GM19035 (cell line): ENCODE measurements at regions not wholly inside any gene's neighbourhood (a gene's known extent, or its start where the extent isn't known, plus 50 kb on each side); places are given as distances from the start of the nearest gene placed in this dataset.

Source experiments
- ATAC-seq: cut with Tn5 transposase; IDR thresholded peaks from one replicate; pipeline ENCODE4 v1.9.1; 2021; ENCODE audit not compliant: unreplicated experiment

DNA sequence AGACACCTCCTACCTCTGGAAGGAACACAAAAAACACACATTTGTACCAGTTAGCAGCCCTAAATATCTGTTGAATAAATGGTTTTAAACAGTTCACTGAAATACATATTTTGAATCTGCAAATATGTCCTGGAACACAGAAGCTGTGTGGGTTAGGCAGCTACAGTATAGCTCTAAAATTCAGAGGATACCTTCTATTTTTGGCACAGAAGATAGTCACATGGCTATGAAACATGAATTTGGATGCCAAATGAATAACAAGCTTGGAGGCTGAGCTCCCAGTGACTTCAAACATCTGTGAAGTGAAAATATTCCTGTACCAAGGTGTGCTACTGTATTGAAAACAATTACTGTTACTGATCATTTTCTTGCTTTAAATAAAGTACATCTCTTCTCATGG lies 391.5 kb upstream of the ADGRL2 start:
- no peak for ATAC-seq

DNA sequence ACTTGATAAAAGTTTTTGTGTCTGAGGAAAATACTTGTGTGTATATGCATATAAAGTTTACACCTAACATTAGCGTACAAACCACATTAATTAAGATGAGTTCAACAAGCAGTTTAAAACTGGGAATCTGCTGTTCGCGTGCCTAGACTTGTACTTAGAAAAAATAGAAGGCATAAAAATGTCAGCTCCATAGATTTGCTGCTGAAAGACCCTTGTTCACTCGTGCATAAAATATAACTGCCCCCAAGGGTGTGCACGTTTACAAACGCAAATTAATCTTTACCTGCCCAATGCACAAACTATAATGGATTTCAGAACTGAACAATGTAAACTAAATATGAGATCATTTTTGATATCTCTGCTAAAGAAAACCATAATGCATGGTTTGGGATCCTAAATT lies 392.3 kb upstream of the ADGRL2 start:
- ATAC-seq: no peak

DNA sequence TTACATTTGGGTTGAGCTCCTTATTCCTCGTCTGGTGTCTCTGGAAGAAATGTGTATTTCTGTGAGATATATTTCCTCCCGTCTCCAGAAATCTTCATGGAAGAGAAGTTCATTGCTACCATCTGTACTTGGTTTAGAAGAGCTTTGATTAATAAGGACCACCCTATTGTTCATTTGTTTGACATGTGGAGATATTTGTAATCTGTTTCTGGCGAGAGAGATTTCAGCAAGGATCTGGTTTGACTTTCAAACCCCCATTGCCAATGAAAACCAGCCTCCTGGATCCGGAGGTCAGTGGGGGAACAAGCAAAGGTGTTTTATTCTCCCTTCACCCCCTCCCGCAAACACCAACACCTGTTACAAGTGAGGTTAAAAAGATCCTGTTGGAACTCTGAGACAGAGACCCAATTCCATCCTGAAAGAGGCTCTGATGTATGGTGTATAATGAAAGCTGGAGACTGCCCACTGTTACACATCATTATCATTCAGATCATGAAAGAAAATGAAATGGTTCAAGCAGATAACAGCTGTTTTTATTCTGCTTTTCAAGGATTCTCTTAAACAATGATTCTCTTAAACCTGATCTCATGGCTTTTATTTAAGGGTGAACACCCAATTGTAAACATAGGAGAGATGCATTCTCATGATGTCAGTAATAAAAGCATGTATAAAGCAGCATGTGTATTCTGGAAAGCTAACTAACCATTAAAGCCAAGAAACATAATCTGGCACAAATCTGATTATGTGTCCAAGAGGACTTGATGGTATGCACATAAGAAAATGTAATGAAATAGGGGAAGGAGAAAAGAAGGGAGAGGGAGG lies 393.5 kb upstream of the ADGRL2 start:
- no peak for ATAC-seq

- ATAC-seq: no peak
These were observed 394.3 kb upstream of the ADGRL2 start for GRCh38 chr1:81406292-81406999.

GRCh38 chr1:81398041-81398440 lies 402.7 kb upstream of the ADGRL2 start:
- ATAC-seq: no peak

GRCh38 chr1:81392526-81393226 lies 408.1 kb upstream of the ADGRL2 start:
- ATAC-seq: no peak

DNA sequence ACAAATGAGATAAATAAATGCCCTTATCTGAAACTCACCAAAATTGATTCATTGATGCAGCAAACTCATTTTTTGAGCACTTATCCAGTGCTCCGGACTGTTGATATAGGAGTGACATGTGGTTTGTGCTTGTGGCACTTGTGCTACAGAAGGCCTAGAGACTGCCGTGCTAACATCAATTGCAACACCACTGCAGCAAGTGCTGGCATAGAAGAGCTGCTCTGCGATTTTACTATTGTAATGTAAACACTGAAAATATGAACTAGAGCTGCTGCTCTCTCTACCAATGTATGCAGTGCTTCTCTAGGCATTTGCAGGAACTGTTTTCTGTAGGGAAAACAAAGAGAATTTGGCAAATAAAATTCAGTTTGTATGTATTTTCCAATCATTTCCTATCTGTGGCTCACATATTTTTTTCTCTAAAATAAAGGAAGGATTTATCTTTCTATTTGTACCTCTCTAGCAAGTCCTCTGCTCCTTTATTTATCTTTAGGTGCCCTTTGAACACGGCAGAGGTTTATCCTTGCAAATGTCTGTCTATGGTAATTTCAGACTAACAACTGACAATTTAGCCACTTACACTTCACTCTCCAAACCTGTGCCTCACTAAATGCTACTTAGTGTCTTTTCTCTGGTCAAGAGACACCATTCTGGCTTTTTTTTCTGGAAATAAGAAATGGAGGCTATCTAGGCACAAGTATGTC lies 409.5 kb upstream of the ADGRL2 start:
- ATAC-seq: no peak

- ATAC-seq: no peak
These were observed 412.3 kb upstream of the ADGRL2 start for GRCh38 chr1:81388435-81388834.

DNA sequence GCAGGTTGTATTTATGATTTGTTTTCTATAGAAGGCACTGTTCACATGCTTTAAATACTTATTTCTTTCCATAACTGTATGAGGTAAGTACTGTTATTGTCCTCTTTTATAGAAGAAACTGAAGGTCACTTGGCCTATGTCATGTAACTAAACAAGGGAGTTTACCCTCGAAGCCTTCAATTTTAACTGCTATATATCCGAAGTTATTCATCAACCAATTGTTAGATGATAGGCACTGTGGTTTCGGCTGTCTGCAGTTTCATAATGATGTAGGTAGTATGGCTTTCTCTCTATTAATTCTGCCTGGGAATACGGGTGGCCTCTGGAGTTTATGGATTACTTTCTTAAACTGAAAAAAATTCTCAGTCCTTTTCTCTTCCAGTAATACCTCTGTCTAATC lies 413.3 kb upstream of the ADGRL2 start:
- ATAC-seq: no peak

GRCh38 chr1:81382561-81382960 lies 418.2 kb upstream of the ADGRL2 start:
- no peak for ATAC-seq

- ATAC-seq: no peak
These were observed 418.9 kb upstream of the ADGRL2 start for GRCh38 chr1:81381881-81382280.

DNA sequence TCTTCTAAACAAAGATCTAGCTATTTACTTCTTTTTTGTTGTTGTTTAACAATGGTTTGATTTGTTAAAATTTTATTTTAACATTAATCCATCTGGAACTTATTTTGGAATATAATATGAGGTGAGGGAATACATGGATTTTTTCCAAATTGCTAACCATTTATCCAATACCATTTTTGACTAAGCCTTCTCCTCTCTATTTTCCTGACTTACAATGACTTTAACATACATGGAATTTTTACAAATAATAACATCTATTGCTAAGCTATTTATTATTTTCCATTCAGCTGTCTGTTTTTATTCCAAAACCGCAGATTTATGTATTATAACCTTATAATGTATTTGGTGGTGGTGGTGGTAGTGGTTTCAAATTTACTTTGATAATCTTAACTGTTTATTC lies 420.3 kb upstream of the ADGRL2 start:
- no peak for ATAC-seq

DNA sequence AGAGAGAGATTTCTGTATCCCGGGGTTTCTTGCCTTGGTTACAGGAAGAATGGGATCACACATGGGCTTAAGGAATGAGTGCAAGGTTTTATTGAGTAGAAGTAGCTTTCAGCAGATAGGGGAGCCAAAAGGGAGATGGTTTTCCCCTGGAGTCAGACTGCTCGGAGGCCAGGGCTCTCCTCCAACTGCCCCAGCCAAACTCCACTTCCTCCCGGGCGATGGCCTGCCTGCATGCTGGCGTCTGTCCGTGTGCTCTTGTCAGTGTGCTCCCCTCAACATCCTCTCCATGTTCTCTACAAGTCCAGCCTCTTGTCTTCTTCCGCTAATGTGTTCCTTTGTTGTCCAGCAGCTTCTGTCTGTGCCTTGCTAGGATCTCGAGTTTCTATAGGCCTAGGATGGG lies 421.3 kb upstream of the ADGRL2 start:
- ATAC-seq: no peak

GRCh38 chr1:81377406-81377805 lies 423.3 kb upstream of the ADGRL2 start:
- ATAC-seq: no peak

- ATAC-seq: no peak
These were observed 424.7 kb upstream of the ADGRL2 start for GRCh38 chr1:81375884-81376548.

DNA sequence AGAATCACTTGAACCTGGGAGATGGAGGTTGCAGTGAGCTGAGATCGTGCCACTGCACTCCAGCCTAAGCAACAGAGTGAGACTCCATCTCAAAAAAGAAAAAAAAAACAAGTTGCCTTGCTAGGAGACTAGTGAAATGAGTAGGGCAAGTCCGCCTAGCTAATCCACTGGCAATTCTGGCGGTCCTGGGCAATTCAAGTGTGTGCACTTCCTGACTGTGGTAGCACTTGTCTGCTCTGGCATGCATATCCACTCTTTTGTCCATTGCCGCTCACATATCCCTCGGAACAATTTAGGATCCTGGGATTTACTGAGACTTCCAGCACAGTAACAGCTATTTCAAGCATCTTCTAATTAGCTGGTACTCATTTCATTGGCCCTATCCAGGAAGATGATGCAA lies 426.3 kb upstream of the ADGRL2 start:
- ATAC-seq: no peak

- ATAC-seq: no peak
These were observed 428.9 kb upstream of the ADGRL2 start for GRCh38 chr1:81371864-81372263.

- ATAC-seq: no peak
These were observed 430.9 kb upstream of the ADGRL2 start for GRCh38 chr1:81369833-81370232.

- ATAC-seq: no peak
These were observed 434.6 kb upstream of the ADGRL2 start for GRCh38 chr1:81366173-81366572.

DNA sequence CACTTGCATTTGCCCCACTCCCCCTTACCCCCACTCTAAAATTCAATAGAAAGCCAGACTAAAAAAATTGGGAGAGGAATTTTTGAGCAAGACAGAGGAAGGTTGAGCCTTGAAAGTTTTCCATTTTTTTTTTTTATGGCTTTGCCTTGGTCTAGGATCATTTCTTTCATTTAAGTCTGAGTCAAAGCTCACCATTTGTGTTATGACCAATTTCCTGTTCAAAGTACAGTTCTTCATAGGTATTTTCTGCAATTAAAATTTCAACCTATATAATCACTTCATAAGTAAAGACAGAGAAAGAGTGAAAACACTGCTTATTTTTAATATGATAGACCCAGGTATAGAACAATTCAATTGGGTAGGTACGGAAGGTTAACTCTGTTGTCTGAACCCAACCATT lies 436.6 kb upstream of the ADGRL2 start:
- no peak for ATAC-seq

DNA sequence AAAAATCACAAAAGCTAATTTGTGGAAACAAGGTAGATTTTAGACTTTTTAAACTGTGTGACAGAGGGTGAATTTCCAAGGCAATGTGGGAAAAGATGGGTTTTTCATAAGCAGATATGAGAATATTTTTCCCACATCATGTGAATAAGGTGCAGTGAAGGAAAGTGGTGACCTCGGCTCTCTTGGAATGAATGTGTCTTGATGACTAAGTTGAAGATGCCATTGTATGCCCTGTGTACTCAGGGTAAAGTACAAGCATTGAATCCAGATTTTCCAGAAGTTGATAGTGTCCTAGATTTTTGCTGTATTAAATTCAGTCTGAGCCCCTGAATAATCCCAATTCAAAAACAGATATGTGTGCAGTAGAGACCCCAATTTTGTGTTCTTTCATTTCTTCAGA lies 442.6 kb upstream of the ADGRL2 start:
- ATAC-seq: no peak
